ENCODE measurements at regions not wholly inside any gene's neighbourhood (a gene's known extent, or its start where the extent isn't known, plus 50 kb on each side); places are given as distances from the start of the nearest gene placed in this dataset.

- ATAC-seq (ENCODE audit: low FRiP score) = no peak
- DNase-seq (ENCODE audit: low spot score) = no peak
- no peak for TF ChIP-seq CTCF (IDR thresholded peaks at IDR 0.05)
Measured at GRCh38 chr1:208413006-208413405, 168.8 kb upstream of the PLXNA2 start.

- ATAC-seq (ENCODE audit: low FRiP score) (no peak), DNase-seq (ENCODE audit: low spot score) (no peak)
- TF ChIP-seq CTCF (IDR thresholded peaks at IDR 0.05) = no peak
Measured at GRCh38 chr1:208418667-208419066, 174.5 kb upstream of the PLXNA2 start.

- TF ChIP-seq CTCF (IDR thresholded peaks at IDR 0.05) = no peak
- no peak for ATAC-seq (ENCODE audit: low FRiP score)
Measured at GRCh38 chr1:208419746-208420420, 175.7 kb upstream of the PLXNA2 start.

GRCh38 chr1:208420696-208421095 lies 176.5 kb upstream of the PLXNA2 start:
- TF ChIP-seq CTCF (IDR thresholded peaks at IDR 0.05) = no peak
- ATAC-seq (ENCODE audit: low FRiP score) (no peak), DNase-seq (ENCODE audit: low spot score) (no peak)

More at GRCh38 chr1:208419746-208420420, 175.7 kb upstream of the PLXNA2 start:
- no peak for DNase-seq (ENCODE audit: low spot score)

GRCh38 chr1:208421486-208421885 lies 177.3 kb upstream of the PLXNA2 start:
- TF ChIP-seq CTCF (IDR thresholded peaks at IDR 0.05) = no peak
- DNase-seq (ENCODE audit: low spot score) = no peak
- ATAC-seq (ENCODE audit: low FRiP score) = no peak

GRCh38 chr1:208423526-208423925 lies 179.3 kb upstream of the PLXNA2 start:
- DNase-seq (ENCODE audit: low spot score) (no peak), ATAC-seq (ENCODE audit: low FRiP score) (no peak)
- no peak for TF ChIP-seq CTCF (IDR thresholded peaks at IDR 0.05)

GRCh38 chr1:208425096-208425495 lies 180.9 kb upstream of the PLXNA2 start:
- TF ChIP-seq CTCF (IDR thresholded peaks at IDR 0.05) = no peak
- ATAC-seq (ENCODE audit: low FRiP score) (no peak), DNase-seq (ENCODE audit: low spot score) (no peak)
